OCI-LY7 (cell line): ENCODE measurements at regions not wholly inside any gene's neighbourhood (a gene's known extent, or its start where the extent isn't known, plus 50 kb on each side); places are given as distances from the start of the nearest gene placed in this dataset.

ENCODE experiments used
- BruUV-seq: library from RNA; stranded (reverse); fragments of 400-500 nt; replicated peaks from 2 replicates; lab custom pipeline; 2021; lab: Mats Ljungman, UMichigan
- CTCF ChIA-PET: fragments of 300-600 bp; sonication (Branson Sonifier 250); formaldehyde crosslinking; loops from one replicate; lab custom pipeline; 2022; ENCODE audit warnings: antibody characterized with exemption; ENCODE audit not compliant: unreplicated experiment; lab: Charles Lee
- POLR2A ChIA-PET: fragments of 300-600 bp; sonication (Branson Sonifier 250); formaldehyde crosslinking; loops from one replicate; lab custom pipeline; 2022; ENCODE audit warnings: antibody characterized with exemption; lab: Charles Lee
- DNase-seq: peaks from one replicate; pipeline ENCODE4 v3.0.0-alpha.2; 2015; ENCODE audit warnings: low spot score
- H2AFZ ChIP-seq: fragments of 200-600 bp; sonication (generic), shearing (Covaris generic); 2 replicates; pipeline ENCODE4 v1.6.1; 2014; ENCODE audit warnings: mild to moderate bottlenecking, antibody characterized with exemption, low read length, moderate library complexity
- H3K27ac ChIP-seq: fragments of 200-600 bp; sonication (generic); 2 replicates; pipeline ENCODE4 v1.5.1; 2014; ENCODE audit warnings: mixed run types, low read depth, mild to moderate bottlenecking, moderate library complexity, low read length, inconsistent platforms; ENCODE audit not compliant: poor library complexity, severe bottlenecking
- H3K36me3 ChIP-seq: fragments of 200-600 bp; sonication (generic); 2 replicates; pipeline ENCODE4 v1.6.1; 2014; ENCODE audit warnings: mild to moderate bottlenecking, antibody characterized with exemption, low read length, moderate library complexity, mixed read lengths; ENCODE audit not compliant: insufficient read depth
- H3K4me1 ChIP-seq: fragments of 200-600 bp; sonication (generic); 2 replicates; pipeline ENCODE4 v1.5.1; 2014; ENCODE audit warnings: mild to moderate bottlenecking, low read length; ENCODE audit not compliant: insufficient read depth, poor library complexity, severe bottlenecking
- H3K4me2 ChIP-seq: fragments of 200-600 bp; sonication (generic); 2 replicates; pipeline ENCODE4 v1.6.1; 2014; ENCODE audit warnings: mild to moderate bottlenecking, low read length
- H3K4me3 ChIP-seq: fragments of 200-600 bp; sonication (generic); 2 replicates; pipeline ENCODE4 v1.5.1; 2014; ENCODE audit warnings: mild to moderate bottlenecking, low read depth, low read length; ENCODE audit not compliant: poor library complexity, severe bottlenecking
- H3K79me2 ChIP-seq: fragments of 200-600 bp; sonication (generic); 2 replicates; pipeline ENCODE4 v1.6.1; 2016; ENCODE audit warnings: low read depth, mild to moderate bottlenecking, low read length, moderate library complexity, mixed read lengths; ENCODE audit not compliant: insufficient read depth
- H3K9me2 ChIP-seq: fragments of 200-600 bp; sonication (generic); 2 replicates; pipeline ENCODE4 v1.6.1; 2016; ENCODE audit warnings: mild to moderate bottlenecking, low read length, mixed read lengths; ENCODE audit not compliant: insufficient read depth
- H3K9me3 ChIP-seq: fragments of 200-600 bp; sonication (generic); 2 replicates; pipeline ENCODE4 v1.6.1; 2014; ENCODE audit warnings: mild to moderate bottlenecking, mixed run types, low read length, mixed read lengths
- H4K20me1 ChIP-seq: fragments of 200-600 bp; sonication (generic); 2 replicates; pipeline ENCODE4 v1.6.1; 2014; ENCODE audit warnings: mild to moderate bottlenecking, antibody characterized with exemption, low read length, moderate library complexity, mixed read lengths; ENCODE audit not compliant: insufficient read depth
- CTCF ChIP-seq: fragments of 200-600 bp; sonication (generic); conservative IDR thresholded peaks from 2 replicates; pipeline ENCODE4 v1.5.1; 2014; ENCODE audit warnings: mild to moderate bottlenecking, antibody characterized with exemption, low read length, moderate library complexity, mixed read lengths
- EZH2phosphoT487 ChIP-seq: fragments of 200-600 bp; sonication (generic); IDR thresholded peaks from 2 replicates; pipeline ENCODE4 v1.6.1; 2018; ENCODE audit warnings: low read depth, borderline replicate concordance, mild to moderate bottlenecking, mixed run types, antibody characterized with exemption, low read length, moderate library complexity, mixed read lengths
- intact Hi-C: fragments of 100-400 bp; cut with micrococcal nuclease; formaldehyde crosslinking; loops from one replicate; pipeline ENCODE4 v1.10.0; 2022; ENCODE audit not compliant: unreplicated experiment

GRCh38 chr3:118167571-118167970 is 867.1 kb downstream of the IGSF11 start:
- Histone ChIP-seq H3K79me2 (no peaks in the 10 kb centered on the region), H4K20me1 (no peaks in the 10 kb centered on the region), H3K9me2 (no peaks in the 10 kb centered on the region), H3K4me1 (no peaks in the 10 kb centered on the region), H3K4me3 (no peak overlapping the region), H3K9me3 (no peaks in the 10 kb centered on the region), H3K4me2 (no peak overlapping the region), H2AFZ (no peak overlapping the region), H3K36me3 (no peaks in the 10 kb centered on the region), H3K27ac (no peak overlapping the region)
- BruUV-seq: no TSS peak
- ChIA-PET CTCF (no interaction called here), POLR2A (interaction anchor here (0.6 kb wide), 1 partner anchor 1315 kb away, joined by 3 read pairs; no protein-coding TSS in a partner anchor)
- no peak for DNase-seq
- TF ChIP-seq CTCF: no peak
- no peak for TF ChIP-seq EZH2phosphoT487
- intact Hi-C loops: no loop called here

DNA sequence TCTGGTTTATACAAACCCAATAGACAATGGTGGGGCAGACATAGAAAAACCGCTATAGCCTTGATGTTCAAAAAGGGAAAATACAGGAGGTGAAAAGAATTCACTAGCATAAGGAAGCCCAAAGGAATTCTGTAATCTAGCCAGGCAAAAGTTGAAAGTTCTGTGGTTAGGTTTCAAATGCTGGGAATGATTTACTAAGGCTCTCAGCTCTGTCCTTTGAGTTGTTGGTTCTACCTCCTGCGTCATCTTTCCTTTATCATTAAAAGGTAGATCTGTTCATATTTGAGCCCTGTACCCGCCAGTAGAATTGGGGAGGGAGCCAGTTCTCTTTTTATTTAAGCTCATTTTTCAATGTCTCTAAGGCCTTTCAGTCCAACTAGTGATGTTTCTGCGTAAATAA is 866.5 kb downstream of the IGSF11 start:
- DNase-seq: no peak
- Histone ChIP-seq H4K20me1 (no peaks in the 10 kb centered on the region), H3K4me1 (no peaks in the 10 kb centered on the region), H3K27ac (no peak overlapping the region), H3K9me2 (no peaks in the 10 kb centered on the region), H3K9me3 (no peaks in the 10 kb centered on the region), H3K36me3 (no peaks in the 10 kb centered on the region), H3K4me2 (no peak overlapping the region), H3K79me2 (no peaks in the 10 kb centered on the region), H3K4me3 (no peak overlapping the region), H2AFZ (no peak overlapping the region)
- ChIA-PET POLR2A (interaction anchor here (0.6 kb wide), 1 partner anchor 1315 kb away, joined by 3 read pairs; no protein-coding TSS in a partner anchor), CTCF (no interaction called here)
- no TSS peak for BruUV-seq
- intact Hi-C loops: no loop called here
- TF ChIP-seq EZH2phosphoT487: no peak
- TF ChIP-seq CTCF: no peak

GRCh38 chr3:118171236-118171852 is 863.3 kb downstream of the IGSF11 start:
- TF ChIP-seq CTCF: no peak
- TF ChIP-seq EZH2phosphoT487: no peak
- Histone ChIP-seq H3K36me3 (no peaks in the 10 kb centered on the region), H4K20me1 (no peaks in the 10 kb centered on the region), H3K9me3 (no peaks in the 10 kb centered on the region), H3K4me1 (no peaks in the 10 kb centered on the region), H3K79me2 (no peaks in the 10 kb centered on the region), H3K4me3 (no peak overlapping the region), H3K4me2 (no peak overlapping the region), H3K9me2 (no peaks in the 10 kb centered on the region), H2AFZ (no peak overlapping the region), H3K27ac (no peak overlapping the region)
- CTCF ChIA-PET: no interaction called here
- POLR2A ChIA-PET: interaction anchor here (1.0 kb wide), 1 partner anchor 10 kb away, joined by 3 read pairs; no protein-coding TSS in a partner anchor
- no TSS peak for BruUV-seq
- DNase-seq: no peak
- intact Hi-C loops: no loop called here
